ENCODE measurements at regions not wholly inside any gene's neighbourhood (a gene's known extent, or its start where the extent isn't known, plus 50 kb on each side); places are given as distances from the start of the nearest gene placed in this dataset.

DNA sequence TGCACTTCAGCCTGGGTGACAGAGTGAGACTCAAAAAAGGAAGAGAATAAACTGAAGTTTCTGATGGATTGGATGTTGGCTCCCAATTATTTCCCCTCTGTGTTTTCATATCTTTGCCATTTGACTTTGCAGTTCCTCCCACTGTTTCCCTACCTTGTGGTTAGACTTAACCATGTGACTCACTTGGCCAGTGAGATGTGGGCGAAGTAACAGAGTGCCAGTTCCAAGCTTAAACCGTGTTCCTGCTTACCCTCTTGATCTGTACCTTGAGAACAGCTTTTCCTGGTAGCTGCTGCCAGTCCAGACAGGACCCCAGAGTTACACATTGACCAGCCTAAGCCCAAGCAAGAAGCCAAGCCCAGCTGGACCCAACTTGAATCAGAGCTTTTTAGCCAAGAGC is 323.4 kb downstream of the LTN1 start:
- no peak overlapping the region for H3K27ac ChIP-seq
- TF ChIP-seq, protein P1, sequence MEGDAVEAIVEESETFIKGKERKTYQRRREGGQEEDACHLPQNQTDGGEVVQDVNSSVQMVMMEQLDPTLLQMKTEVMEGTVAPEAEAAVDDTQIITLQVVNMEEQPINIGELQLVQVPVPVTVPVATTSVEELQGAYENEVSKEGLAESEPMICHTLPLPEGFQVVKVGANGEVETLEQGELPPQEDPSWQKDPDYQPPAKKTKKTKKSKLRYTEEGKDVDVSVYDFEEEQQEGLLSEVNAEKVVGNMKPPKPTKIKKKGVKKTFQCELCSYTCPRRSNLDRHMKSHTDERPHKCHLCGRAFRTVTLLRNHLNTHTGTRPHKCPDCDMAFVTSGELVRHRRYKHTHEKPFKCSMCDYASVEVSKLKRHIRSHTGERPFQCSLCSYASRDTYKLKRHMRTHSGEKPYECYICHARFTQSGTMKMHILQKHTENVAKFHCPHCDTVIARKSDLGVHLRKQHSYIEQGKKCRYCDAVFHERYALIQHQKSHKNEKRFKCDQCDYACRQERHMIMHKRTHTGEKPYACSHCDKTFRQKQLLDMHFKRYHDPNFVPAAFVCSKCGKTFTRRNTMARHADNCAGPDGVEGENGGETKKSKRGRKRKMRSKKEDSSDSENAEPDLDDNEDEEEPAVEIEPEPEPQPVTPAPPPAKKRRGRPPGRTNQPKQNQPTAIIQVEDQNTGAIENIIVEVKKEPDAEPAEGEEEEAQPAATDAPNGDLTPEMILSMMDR (conservative IDR thresholded peaks at IDR 0.05) = no peak
- no peak for TF ChIP-seq ZFX (IDR thresholded peaks at IDR 0.05)

- H3K27ac ChIP-seq = no peak overlapping the region
- TF ChIP-seq ZFX (IDR thresholded peaks at IDR 0.05) = no peak
- TF ChIP-seq, protein P1 (conservative IDR thresholded peaks at IDR 0.05) = no peak
Observed at GRCh38 chr21:28663754-28664153, 328.9 kb downstream of the LTN1 start.

- H3K27ac ChIP-seq = no peak overlapping the region
- no peak for TF ChIP-seq ZFX (IDR thresholded peaks at IDR 0.05)
- TF ChIP-seq, protein P1 (conservative IDR thresholded peaks at IDR 0.05) = no peak
Observed at GRCh38 chr21:28663111-28663693, 329.5 kb downstream of the LTN1 start.

DNA sequence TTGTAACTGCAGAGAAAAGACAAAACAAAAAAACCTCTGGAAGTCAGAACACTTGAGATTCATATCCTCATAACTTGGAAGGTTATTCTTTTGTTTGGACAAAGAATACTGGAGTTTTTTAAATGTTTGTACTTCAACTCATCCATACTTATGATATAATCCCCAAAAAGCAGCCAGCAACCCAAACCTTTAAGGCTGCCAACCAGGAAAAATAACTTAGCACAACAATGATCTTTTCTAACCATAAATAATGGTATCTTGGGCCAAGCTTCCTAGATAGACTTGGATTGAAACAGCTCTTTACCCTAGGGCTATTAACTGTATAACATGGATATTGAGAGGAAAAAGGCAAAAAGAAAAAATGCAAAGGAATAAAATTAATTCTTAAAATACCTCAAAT is 335.1 kb downstream of the LTN1 start:
- TF ChIP-seq ZFX (IDR thresholded peaks at IDR 0.05) = no peak
- TF ChIP-seq, protein P1 (conservative IDR thresholded peaks at IDR 0.05) = no peak
- H3K27ac ChIP-seq = no peak overlapping the region

GRCh38 chr21:28655471-28655870 is 337.2 kb downstream of the LTN1 start:
- H3K27ac ChIP-seq = no peak overlapping the region
- TF ChIP-seq, protein P1 (conservative IDR thresholded peaks at IDR 0.05) = no peak
- TF ChIP-seq ZFX (IDR thresholded peaks at IDR 0.05) = no peak

DNA sequence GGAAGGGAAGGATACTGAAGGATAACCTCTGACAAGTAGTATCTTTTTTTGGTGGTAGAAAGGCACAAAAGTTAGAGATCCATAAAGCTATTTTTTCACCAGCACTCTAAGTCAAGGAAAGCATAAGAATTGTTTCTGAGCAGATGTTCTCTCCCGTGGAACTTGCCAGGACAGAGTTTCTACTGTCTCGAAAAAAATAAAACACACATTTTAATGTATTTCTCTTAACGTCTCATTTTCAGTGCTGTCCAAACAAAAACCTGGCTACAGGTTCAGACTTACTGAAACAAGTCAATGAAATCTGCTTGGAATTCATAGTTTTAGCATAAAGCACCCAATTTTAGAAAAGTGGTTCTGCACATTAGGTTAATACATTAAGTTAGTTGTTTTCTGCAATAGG is 338.3 kb downstream of the LTN1 start:
- TF ChIP-seq, protein P1 (conservative IDR thresholded peaks at IDR 0.05) = no peak
- TF ChIP-seq ZFX (IDR thresholded peaks at IDR 0.05) = no peak
- no peak overlapping the region for H3K27ac ChIP-seq

GRCh38 chr21:28644762-28645161 is 347.9 kb downstream of the LTN1 start:
- no peak overlapping the region for H3K27ac ChIP-seq
- no peak for TF ChIP-seq ZFX (IDR thresholded peaks at IDR 0.05)
- TF ChIP-seq, protein P1 (conservative IDR thresholded peaks at IDR 0.05) = no peak
